Trophoblast cell (in vitro differentiated cells and primary cell): ENCODE measurements at regions not wholly inside any gene's neighbourhood (a gene's known extent, or its start where the extent isn't known, plus 50 kb on each side); places are given as distances from the start of the nearest gene placed in this dataset.
"Not testable (repeated sequence)": the region's sequence is repeated elsewhere in the genome, so short reads cannot be mapped to it uniquely, and the experiment has no call there.

Source experiments
- DNase-seq, 2 donors: peaks; one replicate each; pipeline ENCODE4 v3.0.0-alpha.2; 2016
- H2AFZ ChIP-seq: 2 replicates; pipeline ENCODE4 v1.6.1; 2013; ENCODE audit warnings: low read length, moderate library complexity, mild to moderate bottlenecking; ENCODE audit not compliant: insufficient read depth, poor library complexity
- H2AK5ac ChIP-seq: 2 replicates; pipeline ENCODE4 v1.6.1; 2013; ENCODE audit warnings: mild to moderate bottlenecking, low read length
- H2BK120ac ChIP-seq: 2 replicates; pipeline ENCODE4 v1.6.1; 2013; ENCODE audit warnings: low read length, mild to moderate bottlenecking, moderate library complexity; ENCODE audit not compliant: insufficient read depth, poor library complexity
- H2BK12ac ChIP-seq: 2 replicates; pipeline ENCODE4 v1.6.1; 2013; ENCODE audit warnings: mild to moderate bottlenecking, low read length, moderate library complexity
- H2BK5ac ChIP-seq: 2 replicates; pipeline ENCODE4 v1.6.1; 2013; ENCODE audit warnings: low read length, low read depth, moderate library complexity, mild to moderate bottlenecking; ENCODE audit not compliant: poor library complexity
- H3K14ac ChIP-seq: 2 replicates; pipeline ENCODE4 v1.6.1; 2013; ENCODE audit warnings: mild to moderate bottlenecking, low read length
- H3K18ac ChIP-seq: 2 replicates; pipeline ENCODE4 v1.6.1; 2013; ENCODE audit warnings: mild to moderate bottlenecking, low read length
- H3K23ac ChIP-seq: 2 replicates; pipeline ENCODE4 v1.6.1; 2013; ENCODE audit warnings: low read length
- H3K27ac ChIP-seq: 2 replicates; pipeline ENCODE4 v1.5.1; 2013; ENCODE audit warnings: low read depth, mild to moderate bottlenecking, inconsistent platforms, low read length, moderate library complexity
- H3K27me3 ChIP-seq: 2 replicates; pipeline ENCODE4 v1.6.1; 2013; ENCODE audit warnings: inconsistent platforms, mild to moderate bottlenecking, low read length, moderate library complexity; ENCODE audit not compliant: insufficient read depth
- H3K36me3 ChIP-seq, 2 experiments: 1 replicate in 1 of 2; 2 replicates in 1 of 2; pipeline ENCODE4 v1.6.1; 2013; ENCODE audit warnings: low read length in 2 of 2, mild to moderate bottlenecking in 2 of 2, moderate library complexity in 1 of 2; ENCODE audit not compliant: insufficient read depth in 2 of 2, control insufficient read depth in 1 of 2
- H3K4ac ChIP-seq: 2 replicates; pipeline ENCODE4 v1.6.1; 2013; ENCODE audit warnings: low read depth, mild to moderate bottlenecking, low read length, moderate library complexity
- H3K4me1 ChIP-seq, 2 experiments: 1 replicate in 1 of 2; 2 replicates in 1 of 2; pipeline ENCODE4 v1.6.1; 2013; ENCODE audit warnings: low read length in 2 of 2, mild to moderate bottlenecking in 2 of 2, moderate library complexity in 1 of 2; ENCODE audit not compliant: insufficient read depth in 2 of 2, control insufficient read depth in 1 of 2
- H3K4me2 ChIP-seq: 2 replicates; pipeline ENCODE4 v1.6.1; 2013; ENCODE audit warnings: inconsistent platforms, mild to moderate bottlenecking, low read length, moderate library complexity
- H3K4me3 ChIP-seq: 2 replicates; pipeline ENCODE4 v1.5.1; 2013; ENCODE audit warnings: mild to moderate bottlenecking, low read depth, low read length, inconsistent platforms
- H3K79me1 ChIP-seq: one replicate; pipeline ENCODE4 v1.6.1; 2013; ENCODE audit warnings: low read length
- H3K79me2 ChIP-seq: 2 replicates; pipeline ENCODE4 v1.6.1; 2013; ENCODE audit warnings: low read length, mild to moderate bottlenecking; ENCODE audit not compliant: control insufficient read depth, insufficient read depth, poor library complexity
- H3K9ac ChIP-seq: 2 replicates; pipeline ENCODE4 v1.6.1; 2013; ENCODE audit warnings: mild to moderate bottlenecking, low read length
- H3K9me3 ChIP-seq: 2 replicates; pipeline ENCODE4 v1.6.1; 2013; ENCODE audit warnings: low read depth, mild to moderate bottlenecking, control low read depth, inconsistent platforms, low read length; ENCODE audit not compliant: insufficient read depth
- H4K12ac ChIP-seq: 2 replicates; pipeline ENCODE4 v1.6.1; 2013; ENCODE audit warnings: low read depth, mild to moderate bottlenecking, low read length, moderate library complexity
- H4K8ac ChIP-seq: 2 replicates; pipeline ENCODE4 v1.6.1; 2013; ENCODE audit warnings: low read depth, mild to moderate bottlenecking, low read length, moderate library complexity
- H4K91ac ChIP-seq: one replicate; pipeline ENCODE4 v1.6.1; 2013; ENCODE audit warnings: low read depth, mild to moderate bottlenecking, low read length, moderate library complexity
- WGBS: extraction: QIAGEN DNeasy Blood & Tissue Kit; methylation state at CpG from one replicate; pipeline ENCODE4 v1.1.7; 2013; ENCODE audit warnings: missing lambda C conversion rate; ENCODE audit not compliant: insufficient read length, insufficient coverage; ENCODE audit errors: extremely low coverage; 5-methylcytosine and 5-hydroxymethylcytosine counted together

DNA sequence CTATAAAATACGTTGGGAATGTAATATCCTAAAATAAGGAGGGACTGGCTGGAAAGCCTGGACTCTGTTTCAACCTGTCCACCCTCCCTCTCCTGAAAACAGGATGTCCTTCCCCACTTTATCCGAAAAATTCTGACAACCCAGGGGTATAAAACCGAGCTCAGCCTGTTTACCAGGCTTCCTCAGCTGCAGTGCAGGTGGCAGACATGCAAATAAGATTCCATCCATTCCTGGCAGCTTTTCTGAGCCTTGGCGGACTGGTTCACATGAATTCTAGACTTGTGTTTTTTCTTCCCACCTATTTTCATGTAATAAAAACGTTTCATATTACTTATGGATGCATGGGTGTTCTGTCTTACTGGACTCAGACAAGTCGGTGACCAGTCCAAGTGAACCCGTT is 479.3 kb downstream of the KCNJ18 start:
- no peak overlapping the region for H2BK5ac ChIP-seq
- no peak overlapping the region for H4K12ac ChIP-seq
- H4K8ac ChIP-seq, result no peak overlapping the region
- H3K9ac ChIP-seq, result no peak overlapping the region
- H2AFZ ChIP-seq, result no peak overlapping the region
- H3K9me3 ChIP-seq, result peaks cover 2% of the 10 kb centered on the region
- DNase-seq, result no peak
- no peak overlapping the region for H3K23ac ChIP-seq
- no peaks in the 10 kb centered on the region for H3K79me1 ChIP-seq
- H3K18ac ChIP-seq, result no peak overlapping the region
- H3K4ac ChIP-seq, result no peak overlapping the region
- H2BK12ac ChIP-seq, result no peak overlapping the region
- H3K27me3 ChIP-seq, result no peaks in the 10 kb centered on the region
- no peaks in the 10 kb centered on the region for H3K4me1 ChIP-seq
- H3K14ac ChIP-seq, result no peak overlapping the region
- H3K27ac ChIP-seq, result no peak overlapping the region
- no peak overlapping the region for H4K91ac ChIP-seq
- no peak overlapping the region for H3K4me2 ChIP-seq
- no CpG with 5 or more reads among the region's 7 CpGs for WGBS
- H3K79me2 ChIP-seq, result no peaks in the 10 kb centered on the region
- no peak overlapping the region for H2BK120ac ChIP-seq
- no peak overlapping the region for H2AK5ac ChIP-seq
- H3K4me3 ChIP-seq, result no peak overlapping the region
- H3K36me3 ChIP-seq, result no peaks in the 10 kb centered on the region

DNA sequence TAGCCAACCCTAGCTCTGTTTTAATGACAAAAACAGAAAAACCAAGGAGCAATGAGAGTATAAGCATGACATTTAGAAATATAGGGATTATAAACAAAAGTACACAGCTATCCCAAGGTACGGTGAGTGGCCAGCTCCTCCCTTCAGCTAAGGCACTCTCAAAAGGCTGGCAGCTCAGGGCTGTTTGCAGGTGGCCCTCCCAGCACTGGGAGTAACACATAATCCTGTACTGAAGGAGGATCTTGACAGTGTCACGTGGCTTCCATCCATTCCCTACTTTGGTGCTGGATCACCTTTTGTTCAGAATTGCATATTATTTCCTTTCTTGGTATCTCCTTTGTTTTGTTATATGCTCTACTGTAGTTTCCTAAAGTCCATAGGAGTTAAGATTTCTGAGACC is 500.8 kb downstream of the KCNJ18 start:
- no peak overlapping the region for H2BK120ac ChIP-seq
- WGBS, result no CpG with 5 or more reads among the region's 2 CpGs

DNA sequence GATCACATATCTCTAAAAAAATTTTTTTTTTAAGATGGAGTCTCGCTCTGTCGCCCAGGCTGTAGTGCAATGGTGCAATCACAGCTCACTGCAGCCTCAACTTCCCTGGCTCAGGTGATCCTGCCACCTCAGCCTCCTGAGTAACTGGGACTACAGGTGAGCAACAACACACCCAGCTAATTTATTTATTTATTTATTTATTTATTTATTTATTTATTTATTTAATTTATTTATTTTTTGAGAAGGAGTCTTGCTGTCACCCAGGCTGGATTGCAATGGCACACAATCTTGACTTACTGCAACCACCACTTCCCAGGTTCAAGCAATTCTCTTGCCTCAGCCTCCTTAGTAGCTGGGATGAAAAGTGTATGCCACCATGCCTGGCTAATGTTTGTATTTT is 507.9 kb downstream of the KCNJ18 start:
- H3K4me2 ChIP-seq, H2AK5ac ChIP-seq, H2BK5ac ChIP-seq, H3K79me1 ChIP-seq, H3K27ac ChIP-seq, H3K4me3 ChIP-seq, H2BK12ac ChIP-seq, H3K23ac ChIP-seq, H4K8ac ChIP-seq, H4K91ac ChIP-seq, H3K27me3 ChIP-seq, H4K12ac ChIP-seq, H3K14ac ChIP-seq, H3K4me1 ChIP-seq, DNase-seq, H3K9ac ChIP-seq, H3K4ac ChIP-seq, H2AFZ ChIP-seq, H3K18ac ChIP-seq, H3K36me3 ChIP-seq, H3K79me2 ChIP-seq, H2BK120ac ChIP-seq: not testable (repeated sequence)
- WGBS, result no CpG with 5 or more reads among the region's 2 CpGs
- H3K9me3 ChIP-seq, result peaks cover 10% of the 10 kb centered on the region

More for the DNA sequence above, 500.8 kb downstream of the KCNJ18 start:
- no peak overlapping the region for H4K8ac ChIP-seq
- H3K4me3 ChIP-seq, result no peak overlapping the region
- H2AK5ac ChIP-seq, result no peak overlapping the region
- no peaks in the 10 kb centered on the region for H3K79me1 ChIP-seq
- no peak overlapping the region for H2AFZ ChIP-seq
- no peak for DNase-seq
- H2BK12ac ChIP-seq, result no peak overlapping the region
- no peaks in the 10 kb centered on the region for H3K27me3 ChIP-seq
- H3K27ac ChIP-seq, result no peak overlapping the region
- H4K12ac ChIP-seq, result no peak overlapping the region
- H3K9me3 ChIP-seq, result no peaks in the 10 kb centered on the region
- no peak overlapping the region for H2BK5ac ChIP-seq
- H3K4ac ChIP-seq, result no peak overlapping the region
- no peak overlapping the region for H3K23ac ChIP-seq
- H4K91ac ChIP-seq, result no peak overlapping the region
- H3K18ac ChIP-seq, result no peak overlapping the region
- no peaks in the 10 kb centered on the region for H3K36me3 ChIP-seq
- peak overlapping the region; percentile 28 for H3K9ac ChIP-seq
- H3K79me2 ChIP-seq, result no peaks in the 10 kb centered on the region
- no peak overlapping the region for H3K14ac ChIP-seq
- H3K4me1 ChIP-seq, result no peaks in the 10 kb centered on the region
- no peak overlapping the region for H3K4me2 ChIP-seq

DNA sequence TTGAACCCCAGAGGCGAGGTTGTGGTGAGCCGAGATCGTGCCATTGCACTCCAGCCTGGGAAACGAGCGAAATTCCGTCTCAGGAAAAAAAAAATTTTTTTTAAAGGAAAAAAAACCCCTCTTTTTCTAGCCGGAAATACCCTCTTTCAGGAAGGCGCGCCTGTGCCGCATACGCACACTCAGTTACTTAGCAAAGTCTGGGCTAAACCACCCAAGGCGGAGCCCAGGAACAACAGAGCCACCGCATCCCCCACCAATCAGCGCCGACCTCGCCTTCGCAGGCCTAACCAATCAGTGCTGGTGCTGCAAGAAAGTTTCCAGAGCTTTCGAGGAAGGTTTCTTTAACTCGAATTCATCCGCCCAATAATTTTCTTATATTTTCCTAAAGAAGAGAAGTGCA is 510.4 kb downstream of the KCNJ18 start:
- no peak overlapping the region for H4K8ac ChIP-seq
- H4K91ac ChIP-seq, result no peak overlapping the region
- H4K12ac ChIP-seq, result no peak overlapping the region
- H3K9me3 ChIP-seq, result peaks cover 10% of the 10 kb centered on the region
- H2BK120ac ChIP-seq, result no peak overlapping the region
- H2BK12ac ChIP-seq, result no peak overlapping the region
- WGBS, result no CpG with 5 or more reads among the region's 20 CpGs
- H2AK5ac ChIP-seq, result no peak overlapping the region
- H3K4me3 ChIP-seq, result no peak overlapping the region
- no peak overlapping the region for H2AFZ ChIP-seq
- no peaks in the 10 kb centered on the region for H3K79me1 ChIP-seq
- H3K79me2 ChIP-seq, result no peaks in the 10 kb centered on the region
- H3K4me1 ChIP-seq, result no peaks in the 10 kb centered on the region
- H3K14ac ChIP-seq, result no peak overlapping the region
- no peaks in the 10 kb centered on the region for H3K27me3 ChIP-seq
- H3K9ac ChIP-seq, result no peak overlapping the region
- no peak overlapping the region for H3K4ac ChIP-seq
- H3K27ac ChIP-seq, result no peak overlapping the region
- no peak overlapping the region for H3K18ac ChIP-seq
- no peaks in the 10 kb centered on the region for H3K36me3 ChIP-seq
- no peak overlapping the region for H3K23ac ChIP-seq
- no peak for DNase-seq
- no peak overlapping the region for H3K4me2 ChIP-seq
- H2BK5ac ChIP-seq, result no peak overlapping the region
